Rectal smooth muscle tissue (tissue), 1 donor: ENCODE measurements at regions not wholly inside any gene's neighbourhood (a gene's known extent, or its start where the extent isn't known, plus 50 kb on each side); places are given as distances from the start of the nearest gene placed in this dataset.

Experiments used
- H3K27ac ChIP-seq: one replicate; pipeline ENCODE4 v1.7.0; 2013; ENCODE audit warnings: low read depth, low read length, inconsistent platforms
- H3K27me3 ChIP-seq: one replicate; pipeline ENCODE4 v1.7.0; 2013; ENCODE audit warnings: low read length; ENCODE audit not compliant: control insufficient read depth, insufficient read depth
- H3K36me3 ChIP-seq: one replicate; pipeline ENCODE4 v1.7.0; 2013; ENCODE audit warnings: low read length; ENCODE audit not compliant: control insufficient read depth, insufficient read depth
- H3K4me1 ChIP-seq: one replicate; pipeline ENCODE4 v1.7.0; 2013; ENCODE audit warnings: low read length; ENCODE audit not compliant: control insufficient read depth, insufficient read depth
- H3K4me3 ChIP-seq: one replicate; pipeline ENCODE4 v1.7.0; 2013; ENCODE audit warnings: low read length
- H3K9ac ChIP-seq: one replicate; pipeline ENCODE4 v1.7.0; 2013; ENCODE audit warnings: low read length

GRCh38 chr2:204261846-204262245 lies 283.4 kb upstream of the PARD3B start:
- Histone ChIP-seq H3K4me1 (peaks cover 8% of the 10 kb centered on the region), H3K4me3 (no peak overlapping the region), H3K27me3 (no peaks in the 10 kb centered on the region), H3K27ac (no peak overlapping the region), H3K9ac (no peak overlapping the region), H3K36me3 (no peaks in the 10 kb centered on the region)

- Histone ChIP-seq H3K36me3 (no peaks in the 10 kb centered on the region), H3K4me3 (no peak overlapping the region), H3K27ac (no peak overlapping the region), H3K9ac (no peak overlapping the region), H3K4me1 (peaks cover 8% of the 10 kb centered on the region), H3K27me3 (no peaks in the 10 kb centered on the region)
Observed at GRCh38 chr2:204264085-204264553, 281.2 kb upstream of the PARD3B start.

DNA sequence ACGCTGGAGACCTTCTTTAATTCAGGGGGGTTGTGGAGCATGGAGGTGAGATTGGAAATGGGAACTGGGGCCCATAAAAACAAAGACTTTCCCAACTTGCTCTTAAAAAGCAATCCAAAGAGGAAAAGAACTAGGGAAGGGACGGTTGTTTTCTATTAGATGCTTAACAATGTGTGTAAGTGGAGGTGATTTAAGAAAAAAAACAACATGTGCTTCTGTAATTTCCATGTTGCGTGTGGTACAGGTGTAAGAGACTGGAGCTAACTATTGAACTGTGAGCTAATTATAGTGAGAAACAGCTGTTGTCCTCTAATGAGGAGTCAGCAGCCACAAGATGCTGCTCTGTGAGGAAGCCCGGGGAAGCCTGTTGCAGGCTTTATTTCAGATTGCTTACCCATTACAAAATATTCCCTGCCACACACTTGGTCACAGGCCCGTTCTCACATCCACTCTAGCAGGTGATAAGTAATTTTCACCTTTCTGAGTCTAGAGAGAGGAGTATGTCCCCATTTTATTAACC lies 280.6 kb upstream of the PARD3B start:
- H3K27ac ChIP-seq: no peak overlapping the region
- H3K4me3 ChIP-seq: no peak overlapping the region
- H3K36me3 ChIP-seq: no peaks in the 10 kb centered on the region
- no peaks in the 10 kb centered on the region for H3K27me3 ChIP-seq
- no peak overlapping the region for H3K9ac ChIP-seq
- peaks cover 8% of the 10 kb centered on the region for H3K4me1 ChIP-seq

GRCh38 chr2:204265681-204266181 lies 279.5 kb upstream of the PARD3B start:
- Histone ChIP-seq H3K4me3 (no peak overlapping the region), H3K36me3 (no peaks in the 10 kb centered on the region), H3K4me1 (peaks cover 2% of the 10 kb centered on the region), H3K27me3 (no peaks in the 10 kb centered on the region), H3K9ac (no peak overlapping the region), H3K27ac (no peak overlapping the region)

GRCh38 chr2:204268458-204268857 lies 276.8 kb upstream of the PARD3B start:
- Histone ChIP-seq H3K9ac (no peak overlapping the region), H3K27me3 (no peaks in the 10 kb centered on the region), H3K27ac (no peak overlapping the region), H3K4me3 (no peak overlapping the region), H3K4me1 (no peaks in the 10 kb centered on the region), H3K36me3 (no peaks in the 10 kb centered on the region)

DNA sequence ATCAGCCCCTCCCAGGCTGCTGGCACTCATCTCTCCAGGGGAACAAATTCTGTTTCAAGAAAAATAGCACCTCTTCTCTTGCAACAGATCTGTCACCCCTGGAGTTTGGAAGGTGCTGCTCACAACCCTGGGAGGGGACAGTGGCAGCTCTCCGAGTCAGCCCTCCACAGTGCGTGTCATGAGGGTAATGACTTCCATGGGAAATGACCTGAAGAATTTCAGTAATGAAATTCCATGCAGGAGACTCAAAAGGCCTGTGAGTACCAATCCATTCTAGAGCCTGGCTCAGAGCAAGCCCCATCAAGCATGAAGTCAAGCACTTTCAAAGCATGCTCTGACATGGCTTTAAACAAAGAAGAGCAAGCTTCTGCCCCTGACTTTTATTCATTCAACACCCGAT lies 276.3 kb upstream of the PARD3B start:
- Histone ChIP-seq H3K27me3 (no peaks in the 10 kb centered on the region), H3K36me3 (no peaks in the 10 kb centered on the region), H3K4me3 (no peak overlapping the region), H3K4me1 (no peaks in the 10 kb centered on the region), H3K27ac (no peak overlapping the region), H3K9ac (no peak overlapping the region)

DNA sequence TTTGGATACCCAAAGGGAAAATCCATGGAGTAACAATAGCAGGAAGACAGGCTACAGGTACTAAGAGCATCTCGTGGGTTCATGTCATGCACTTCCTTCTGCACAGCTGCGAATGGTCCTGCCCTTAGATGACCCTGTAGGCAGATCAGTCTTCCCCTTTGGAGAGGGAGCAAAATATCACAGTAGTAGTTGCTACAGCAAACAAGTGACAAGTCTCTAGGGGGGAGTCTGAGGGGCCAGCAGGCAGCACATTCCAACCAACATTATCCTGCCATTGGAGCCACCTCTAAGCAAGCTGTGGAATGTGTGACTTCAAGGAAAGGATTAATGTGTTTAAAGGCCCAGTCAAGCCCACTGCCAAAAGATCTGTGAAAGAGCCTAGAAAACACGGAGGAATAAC lies 273.2 kb upstream of the PARD3B start:
- no peaks in the 10 kb centered on the region for H3K4me1 ChIP-seq
- no peak overlapping the region for H3K9ac ChIP-seq
- H3K4me3 ChIP-seq: no peak overlapping the region
- no peaks in the 10 kb centered on the region for H3K27me3 ChIP-seq
- H3K36me3 ChIP-seq: no peaks in the 10 kb centered on the region
- no peak overlapping the region for H3K27ac ChIP-seq

GRCh38 chr2:204272610-204273287 lies 272.5 kb upstream of the PARD3B start:
- no peaks in the 10 kb centered on the region for H3K27me3 ChIP-seq
- no peak overlapping the region for H3K9ac ChIP-seq
- H3K36me3 ChIP-seq: no peaks in the 10 kb centered on the region
- H3K4me1 ChIP-seq: no peaks in the 10 kb centered on the region
- no peak overlapping the region for H3K4me3 ChIP-seq
- no peak overlapping the region for H3K27ac ChIP-seq

- Histone ChIP-seq H3K4me3 (no peak overlapping the region), H3K4me1 (peaks cover under 1% of the 10 kb centered on the region), H3K27me3 (no peaks in the 10 kb centered on the region), H3K9ac (no peak overlapping the region), H3K36me3 (no peaks in the 10 kb centered on the region), H3K27ac (no peak overlapping the region)
Observed at GRCh38 chr2:204274429-204274828, 270.8 kb upstream of the PARD3B start.

DNA sequence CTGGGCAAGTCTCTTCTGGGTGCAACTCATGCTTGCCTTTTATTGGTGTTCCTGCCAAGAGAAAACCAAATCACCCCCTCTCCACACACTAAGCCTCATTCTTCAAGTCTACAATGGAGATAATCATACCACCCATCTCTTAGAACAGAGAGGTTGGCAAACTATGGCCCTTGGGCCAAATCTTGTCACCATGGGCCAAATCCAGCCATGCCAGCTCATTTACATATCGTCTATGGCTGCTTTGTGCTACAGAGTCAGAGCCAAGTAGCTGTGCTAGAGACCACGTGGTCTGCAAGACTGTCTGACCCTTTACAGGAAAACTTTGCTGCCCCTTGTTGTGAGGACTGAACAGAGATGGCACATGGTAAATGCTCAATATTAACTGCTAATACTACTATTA lies 270.3 kb upstream of the PARD3B start:
- Histone ChIP-seq H3K9ac (no peak overlapping the region), H3K36me3 (no peaks in the 10 kb centered on the region), H3K4me1 (peaks cover 2% of the 10 kb centered on the region), H3K27ac (no peak overlapping the region), H3K27me3 (no peaks in the 10 kb centered on the region), H3K4me3 (no peak overlapping the region)

- Histone ChIP-seq H3K4me1 (peaks cover 2% of the 10 kb centered on the region), H3K4me3 (no peak overlapping the region), H3K27ac (no peak overlapping the region), H3K27me3 (no peaks in the 10 kb centered on the region), H3K36me3 (no peaks in the 10 kb centered on the region), H3K9ac (no peak overlapping the region)
Observed at GRCh38 chr2:204277226-204277625, 268.0 kb upstream of the PARD3B start.

DNA sequence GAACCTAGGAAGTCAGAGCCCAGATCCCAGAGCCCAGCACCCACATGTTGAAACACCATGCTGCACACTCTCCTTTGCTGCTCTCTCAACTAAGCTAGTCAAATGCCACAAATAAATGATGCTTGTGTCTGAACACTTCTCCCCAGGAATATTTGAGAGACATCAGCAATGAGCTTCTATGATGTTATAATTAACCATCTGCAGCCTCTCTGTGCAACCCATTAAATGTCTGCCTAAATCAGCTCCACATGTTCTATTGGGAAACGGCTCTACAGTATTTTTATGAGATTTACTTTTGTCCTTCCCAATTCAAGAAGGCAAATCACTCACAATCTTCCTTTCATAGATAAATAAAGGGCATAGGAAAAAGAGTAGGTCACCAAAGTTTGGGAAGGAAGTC lies 266.8 kb upstream of the PARD3B start:
- H3K4me3 ChIP-seq: no peak overlapping the region
- no peak overlapping the region for H3K27ac ChIP-seq
- no peaks in the 10 kb centered on the region for H3K27me3 ChIP-seq
- H3K36me3 ChIP-seq: no peaks in the 10 kb centered on the region
- H3K9ac ChIP-seq: no peak overlapping the region
- H3K4me1 ChIP-seq: peaks cover 2% of the 10 kb centered on the region

- Histone ChIP-seq H3K27ac (no peak overlapping the region), H3K4me3 (no peak overlapping the region), H3K9ac (no peak overlapping the region), H3K36me3 (no peaks in the 10 kb centered on the region), H3K4me1 (peaks cover 2% of the 10 kb centered on the region), H3K27me3 (no peaks in the 10 kb centered on the region)
Observed at GRCh38 chr2:204279819-204280218, 265.5 kb upstream of the PARD3B start.
